Transverse colon (tissue), 3 donors: ENCODE measurements at regions not wholly inside any gene's neighbourhood (a gene's known extent, or its start where the extent isn't known, plus 50 kb on each side); places are given as distances from the start of the nearest gene placed in this dataset.
"Not testable (repeated sequence)": the region's sequence is repeated elsewhere in the genome, so short reads cannot be mapped to it uniquely, and the experiment has no call there.

Experiments
- EP300 ChIP-seq: sonication (generic); formaldehyde crosslinking; IDR thresholded peaks from one replicate; pipeline ENCODE4 v1.6.1; 2017; ENCODE audit warnings: antibody characterized with exemption, low read depth
- TF ChIP-seq, protein P1 (sequence below), 5 experiments: fragments of 200-600 bp in 3 of 5; fragments of 450-650 bp in 2 of 5; sonication (generic) in 3 of 5; IDR thresholded peaks; 1 replicate in 2 of 5; 2 replicates in 3 of 5; pipeline ENCODE4 v1.5.1; 2016 to 2017; ENCODE audit warnings: antibody characterized with exemption in 5 of 5, inconsistent platforms in 3 of 5, mild to moderate bottlenecking in 2 of 5, moderate library complexity in 1 of 5

DNA sequence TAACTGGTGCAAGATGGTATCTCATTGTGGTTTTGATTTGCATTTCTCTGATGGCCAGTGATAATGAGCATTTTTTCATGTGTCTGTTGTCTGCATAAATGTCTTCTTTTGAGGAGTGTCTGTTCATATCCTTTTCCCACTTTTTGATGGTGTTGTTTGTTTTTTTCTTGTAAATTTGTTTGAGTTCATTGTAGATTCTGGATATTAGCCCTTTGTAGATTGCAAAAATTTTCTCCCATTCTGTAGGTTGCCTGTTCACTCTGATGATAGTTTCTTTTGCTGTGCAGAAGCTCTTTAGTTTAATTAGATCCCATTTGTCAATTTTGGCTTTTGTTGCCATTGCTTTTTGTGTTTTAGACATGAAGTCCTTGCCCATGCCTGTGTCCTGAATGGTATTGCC is 256.9 kb downstream of the FOXG1 start:
- TF ChIP-seq, protein P1, sequence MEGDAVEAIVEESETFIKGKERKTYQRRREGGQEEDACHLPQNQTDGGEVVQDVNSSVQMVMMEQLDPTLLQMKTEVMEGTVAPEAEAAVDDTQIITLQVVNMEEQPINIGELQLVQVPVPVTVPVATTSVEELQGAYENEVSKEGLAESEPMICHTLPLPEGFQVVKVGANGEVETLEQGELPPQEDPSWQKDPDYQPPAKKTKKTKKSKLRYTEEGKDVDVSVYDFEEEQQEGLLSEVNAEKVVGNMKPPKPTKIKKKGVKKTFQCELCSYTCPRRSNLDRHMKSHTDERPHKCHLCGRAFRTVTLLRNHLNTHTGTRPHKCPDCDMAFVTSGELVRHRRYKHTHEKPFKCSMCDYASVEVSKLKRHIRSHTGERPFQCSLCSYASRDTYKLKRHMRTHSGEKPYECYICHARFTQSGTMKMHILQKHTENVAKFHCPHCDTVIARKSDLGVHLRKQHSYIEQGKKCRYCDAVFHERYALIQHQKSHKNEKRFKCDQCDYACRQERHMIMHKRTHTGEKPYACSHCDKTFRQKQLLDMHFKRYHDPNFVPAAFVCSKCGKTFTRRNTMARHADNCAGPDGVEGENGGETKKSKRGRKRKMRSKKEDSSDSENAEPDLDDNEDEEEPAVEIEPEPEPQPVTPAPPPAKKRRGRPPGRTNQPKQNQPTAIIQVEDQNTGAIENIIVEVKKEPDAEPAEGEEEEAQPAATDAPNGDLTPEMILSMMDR (IDR thresholded peaks at IDR 0.05), result not testable (repeated sequence)
- not testable (repeated sequence) for TF ChIP-seq EP300
